ENCODE measurements at regions not wholly inside any gene's neighbourhood (a gene's known extent, or its start where the extent isn't known, plus 50 kb on each side); places are given as distances from the start of the nearest gene placed in this dataset.
"Not testable (repeated sequence)": the region's sequence is repeated elsewhere in the genome, so short reads cannot be mapped to it uniquely, and the experiment has no call there.

GRCh38 chr4:74505355-74505978, 60.5 kb downstream of the AREG start:
- in situ Hi-C loops (cut with HindIII; ENCODE audit: extremely low pct_ligation_motif_present, low pct_unique_long_range_greater_than_20kb); H3K79me2 ChIP-seq (ENCODE audit: insufficient read depth, low read length); H3K27ac ChIP-seq (ENCODE audit: extremely low read length, insufficient read depth, low read length); H3K9ac ChIP-seq (ENCODE audit: insufficient read depth, low read depth, low read length); H3K9me3 ChIP-seq (ENCODE audit: low read length); CTCF ChIA-PET (ENCODE audit: low intra/inter-chr PET ratio, low total read pairs); H4K20me1 ChIP-seq (ENCODE audit: insufficient read depth, low read length); FAIRE-seq; H3K36me3 ChIP-seq (replicated peaks in 1 of 2; ENCODE audit: control insufficient read depth in 1 of 2, insufficient read depth in 2 of 2, low read length in 2 of 2); H3K27me3 ChIP-seq (ENCODE audit: control insufficient read depth in 1 of 2, insufficient read depth in 2 of 2, low read length in 2 of 2); BruUV-seq (replicated peaks); intact Hi-C loops (cut with micrococcal nuclease; ENCODE audit: unreplicated experiment); TF ChIP-seq GABPA (IDR thresholded peaks at IDR 0.05; ENCODE audit: low read depth, low read length): not testable (repeated sequence)
- peak; percentile 80 for ATAC-seq
- Histone ChIP-seq H3K4me2 (ENCODE audit: low read depth, low read length) (peak overlapping the region; percentile 78), H3K4me3 (replicated peaks in 1 of 3; ENCODE audit: insufficient read depth in 1 of 3, low read depth in 2 of 3, low read length in 3 of 3) (peak overlapping the region; percentile 14 to 61 (median 19); a peak in 4 of 6 replicates), H3K4me1 (ENCODE audit: insufficient read depth, low read length) (peaks cover 15% of the 10 kb centered on the region), H2AFZ (ENCODE audit: low read length) (peak overlapping the region; percentile 36)
- 27% methylated on average over 3 of the region's 5 CpGs for WGBS (ENCODE audit: low lambda C conversion rate)
- DNase-seq (ENCODE audit: low spot score): peak; percentile 70
- POLR2A ChIA-PET: interaction anchor here (1.3 kb wide), 1 partner anchor 26 kb away, joined by 4 read pairs; no protein-coding TSS in a partner anchor
- TF ChIP-seq ZNF687 (CRISPR knock-in tag; IDR thresholded peaks at IDR 0.05) (0 out of 2 replicates have a peak, but pooled peaks have one; percentile 17), FOXA3 (CRISPR knock-in tag; IDR thresholded peaks at IDR 0.05) (peak; percentile 83), ZNF292 (CRISPR knock-in tag; IDR thresholded peaks at IDR 0.05; ENCODE audit: borderline replicate concordance, low read depth) (peak; percentile 50; the same call in 1 of the 2 replicates), ZNF350 (CRISPR knock-in tag; IDR thresholded peaks at IDR 0.05; ENCODE audit: borderline replicate concordance, low read depth) (0 out of 2 replicates have a peak, but pooled peaks have one; percentile 22), YY1 (IDR thresholded peaks at IDR 0.05; ENCODE audit: insufficient read depth, insufficient replicate concordance, low read depth, low read length) (peak; percentile 82), FOSL2 (CRISPR knock-in tag; IDR thresholded peaks at IDR 0.05) (peak; percentile 47; the same call in 1 of the 2 replicates), SALL1 (CRISPR knock-in tag; IDR thresholded peaks at IDR 0.05) (peak; percentile 27; the same call in 1 of the 2 replicates), FOXK1 (CRISPR knock-in tag; IDR thresholded peaks at IDR 0.05; ENCODE audit: borderline replicate concordance, low read depth) (peak; percentile 53; the same call in 1 of the 2 replicates), ELF1 (CRISPR knock-in tag; IDR thresholded peaks at IDR 0.05) (0 out of 2 replicates have a peak, but pooled peaks have one; percentile 21), GABPA (CRISPR knock-in tag; IDR thresholded peaks at IDR 0.05; ENCODE audit: low read depth) (peak; percentile 32; the same call in 1 of the 2 replicates), ARID5B (CRISPR knock-in tag; IDR thresholded peaks at IDR 0.05) (0 out of 2 replicates have a peak, but pooled peaks have one; percentile 34), GATAD2A (CRISPR knock-in tag; IDR thresholded peaks at IDR 0.05) (0 out of 2 replicates have a peak, but pooled peaks have one; percentile 13), FOXP4 (CRISPR knock-in tag; IDR thresholded peaks at IDR 0.05) (peak; percentile 21; the same call in 1 of the 2 replicates)
